ENCODE measurements at regions not wholly inside any gene's neighbourhood (a gene's known extent, or its start where the extent isn't known, plus 50 kb on each side); places are given as distances from the start of the nearest gene placed in this dataset.

DNA sequence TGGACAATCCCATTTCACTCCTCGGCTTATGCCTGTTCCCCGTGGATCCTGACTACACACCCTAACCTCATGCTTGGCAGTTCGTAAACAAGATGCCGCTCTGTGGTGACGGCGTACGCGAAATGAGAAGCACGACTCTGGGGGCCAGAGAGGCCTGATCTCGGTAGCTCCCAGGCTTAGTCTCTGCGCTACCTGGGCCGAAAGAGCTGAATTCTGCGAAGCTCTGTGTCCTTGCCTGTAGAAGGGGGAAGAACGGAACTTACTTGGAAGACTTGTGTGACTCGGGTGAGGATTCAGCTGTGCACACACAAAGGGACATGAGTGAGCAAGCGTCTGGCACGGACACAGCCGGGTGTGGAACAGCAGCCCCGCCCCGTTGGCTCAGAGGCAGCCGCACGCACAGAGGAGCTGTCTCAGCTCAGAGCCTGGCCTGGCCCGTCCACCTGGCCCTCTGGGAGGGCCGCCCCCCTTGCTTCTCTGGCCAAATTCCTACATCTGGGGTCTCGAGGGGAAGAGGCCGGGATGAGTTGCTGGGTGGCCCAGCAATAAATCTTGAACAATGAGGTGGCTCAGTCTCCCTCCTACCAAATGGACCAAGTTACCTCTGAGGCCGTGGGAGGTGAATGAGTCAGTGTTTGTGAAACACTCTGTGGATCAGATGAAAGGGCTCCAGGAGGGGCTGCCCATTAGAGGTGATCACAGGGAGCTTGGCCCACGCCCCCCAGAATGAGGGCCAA, 83.8 kb downstream of the PDGFA start:
- H3K4me1 ChIP-seq (replicated peaks in 1 of 2), result no peaks in the 10 kb centered on the region
- no peak for TF ChIP-seq POLR2A (IDR thresholded peaks at IDR 0.05)
- TF ChIP-seq, protein P1, sequence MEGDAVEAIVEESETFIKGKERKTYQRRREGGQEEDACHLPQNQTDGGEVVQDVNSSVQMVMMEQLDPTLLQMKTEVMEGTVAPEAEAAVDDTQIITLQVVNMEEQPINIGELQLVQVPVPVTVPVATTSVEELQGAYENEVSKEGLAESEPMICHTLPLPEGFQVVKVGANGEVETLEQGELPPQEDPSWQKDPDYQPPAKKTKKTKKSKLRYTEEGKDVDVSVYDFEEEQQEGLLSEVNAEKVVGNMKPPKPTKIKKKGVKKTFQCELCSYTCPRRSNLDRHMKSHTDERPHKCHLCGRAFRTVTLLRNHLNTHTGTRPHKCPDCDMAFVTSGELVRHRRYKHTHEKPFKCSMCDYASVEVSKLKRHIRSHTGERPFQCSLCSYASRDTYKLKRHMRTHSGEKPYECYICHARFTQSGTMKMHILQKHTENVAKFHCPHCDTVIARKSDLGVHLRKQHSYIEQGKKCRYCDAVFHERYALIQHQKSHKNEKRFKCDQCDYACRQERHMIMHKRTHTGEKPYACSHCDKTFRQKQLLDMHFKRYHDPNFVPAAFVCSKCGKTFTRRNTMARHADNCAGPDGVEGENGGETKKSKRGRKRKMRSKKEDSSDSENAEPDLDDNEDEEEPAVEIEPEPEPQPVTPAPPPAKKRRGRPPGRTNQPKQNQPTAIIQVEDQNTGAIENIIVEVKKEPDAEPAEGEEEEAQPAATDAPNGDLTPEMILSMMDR (IDR thresholded peaks at IDR 0.05), result no peak
- H3K9me3 ChIP-seq (replicated peaks in 1 of 3), result no peaks in the 10 kb centered on the region
- H3K36me3 ChIP-seq (replicated peaks in 1 of 2), result no peaks in the 10 kb centered on the region
- H3K27me3 ChIP-seq, result no peaks in the 10 kb centered on the region
- H3K27ac ChIP-seq, result no peak overlapping the region
- no peak overlapping the region for H3K4me3 ChIP-seq
- DNase-seq, result peak in 1 of 7 donors; percentile 26
- intact Hi-C loops (cut with DNase I), result no loop called here
- 73 to 80% (median 74%) methylated on average over 18 to 28 of the region's 28 CpGs for WGBS, 4 donors

DNA sequence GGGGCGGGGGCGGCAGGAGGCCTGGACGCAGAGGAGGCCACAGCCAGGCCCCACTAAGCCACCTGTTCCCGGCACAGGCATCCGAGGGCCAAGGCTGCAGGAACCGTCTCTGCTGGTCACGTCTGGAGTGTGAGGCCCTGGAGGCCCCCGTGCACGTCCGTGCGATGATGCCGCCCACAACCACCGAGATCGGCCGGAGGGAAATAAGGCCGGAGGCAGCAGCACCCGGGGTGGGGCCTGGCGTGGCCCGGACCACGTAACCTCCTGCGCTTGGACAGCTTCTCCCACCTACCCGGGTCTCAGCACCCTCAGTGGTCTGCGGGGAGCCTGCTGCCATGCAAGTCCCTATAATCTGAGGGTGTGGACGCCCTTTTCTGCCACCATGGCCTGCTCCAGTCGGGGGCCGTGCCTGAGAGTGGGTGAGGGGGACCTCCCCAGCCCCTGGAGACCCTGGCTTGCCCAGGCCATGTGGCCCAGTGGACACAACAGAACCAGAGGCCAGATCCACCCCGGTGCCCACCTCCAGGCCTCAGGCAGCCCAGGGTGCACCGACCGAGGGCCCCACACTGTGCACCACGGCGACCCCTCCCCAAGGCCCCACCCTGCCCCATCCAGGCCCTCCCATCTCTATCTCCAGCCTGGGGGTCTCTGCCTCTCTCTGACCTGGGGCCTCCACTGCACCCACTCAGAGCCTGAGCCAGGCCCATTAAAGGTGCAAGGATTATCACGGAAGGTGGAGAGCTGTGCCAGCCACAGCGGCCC, 83.1 kb downstream of the PDGFA start:
- no peak for TF ChIP-seq POLR2A (IDR thresholded peaks at IDR 0.05)
- TF ChIP-seq, protein P1 (IDR thresholded peaks at IDR 0.05), result no peak
- Histone ChIP-seq H3K27ac (no peak overlapping the region), H3K36me3 (replicated peaks in 1 of 2) (no peaks in the 10 kb centered on the region), H3K4me3 (no peak overlapping the region), H3K9me3 (replicated peaks in 1 of 3) (no peaks in the 10 kb centered on the region), H3K4me1 (replicated peaks in 1 of 2) (no peaks in the 10 kb centered on the region), H3K27me3 (no peaks in the 10 kb centered on the region)
- WGBS, 4 donors, result 81 to 89% (median 84%) methylated on average over 11 to 33 of the region's 33 CpGs
- intact Hi-C loops (cut with DNase I), result no loop called here
- no peak for DNase-seq

DNA sequence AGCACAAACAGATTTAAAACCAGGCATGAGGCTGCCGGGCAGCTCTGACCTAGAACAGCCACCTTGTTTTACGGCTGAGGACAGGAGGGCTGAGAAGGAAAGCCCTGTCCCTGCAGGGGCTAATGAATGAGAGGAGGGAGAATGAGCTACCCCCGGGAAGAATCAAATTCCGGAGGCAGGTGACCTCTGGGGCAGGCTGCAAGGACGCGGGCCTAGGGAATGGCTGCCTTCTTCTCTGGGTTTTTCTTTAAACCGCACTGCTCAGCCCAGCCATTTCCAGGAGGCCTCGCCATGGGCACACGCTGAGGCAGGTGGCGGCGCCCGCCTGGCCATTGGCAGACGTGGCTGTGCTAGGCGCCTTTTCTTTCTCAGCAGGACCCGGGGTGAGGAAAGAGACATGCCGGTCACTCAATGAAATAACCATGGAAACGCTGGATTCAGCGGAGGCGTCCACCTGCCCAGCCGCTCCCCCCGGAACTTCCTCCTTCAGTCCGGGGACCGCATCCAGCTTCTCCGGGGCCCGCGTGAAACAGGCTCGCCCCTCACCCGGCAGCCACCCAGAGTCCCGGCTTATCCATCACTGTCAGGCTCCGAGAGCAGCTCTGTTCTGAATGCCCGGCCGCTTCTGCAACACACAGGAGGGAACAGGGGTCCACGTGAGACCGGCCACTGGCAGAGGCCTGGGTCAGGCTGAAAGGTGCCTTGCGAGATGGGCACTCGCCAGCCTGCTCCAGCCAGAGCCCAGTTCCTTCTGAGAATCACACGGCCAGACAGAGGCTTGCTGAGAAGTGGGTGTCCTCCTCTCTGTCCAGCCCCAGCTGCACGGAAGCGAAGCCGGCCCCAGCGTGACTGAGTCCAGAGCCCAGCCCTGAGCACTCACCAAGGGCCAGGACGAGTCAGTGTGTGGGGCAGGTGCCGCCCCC, 82.1 kb downstream of the PDGFA start:
- no peak overlapping the region for H3K4me3 ChIP-seq
- TF ChIP-seq, protein P1 (IDR thresholded peaks at IDR 0.05), result no peak
- no peak for TF ChIP-seq POLR2A (IDR thresholded peaks at IDR 0.05)
- H3K9me3 ChIP-seq (replicated peaks in 1 of 3), result no peaks in the 10 kb centered on the region
- no peak for DNase-seq
- H3K4me1 ChIP-seq (replicated peaks in 1 of 2), result no peaks in the 10 kb centered on the region
- intact Hi-C loops (cut with DNase I), result no loop called here
- no peaks in the 10 kb centered on the region for H3K36me3 ChIP-seq (replicated peaks in 1 of 2)
- H3K27me3 ChIP-seq, result no peaks in the 10 kb centered on the region
- 70 to 87% (median 79%) methylated on average over 25 to 43 of the region's 43 CpGs for WGBS, 4 donors
- no peak overlapping the region for H3K27ac ChIP-seq

DNA sequence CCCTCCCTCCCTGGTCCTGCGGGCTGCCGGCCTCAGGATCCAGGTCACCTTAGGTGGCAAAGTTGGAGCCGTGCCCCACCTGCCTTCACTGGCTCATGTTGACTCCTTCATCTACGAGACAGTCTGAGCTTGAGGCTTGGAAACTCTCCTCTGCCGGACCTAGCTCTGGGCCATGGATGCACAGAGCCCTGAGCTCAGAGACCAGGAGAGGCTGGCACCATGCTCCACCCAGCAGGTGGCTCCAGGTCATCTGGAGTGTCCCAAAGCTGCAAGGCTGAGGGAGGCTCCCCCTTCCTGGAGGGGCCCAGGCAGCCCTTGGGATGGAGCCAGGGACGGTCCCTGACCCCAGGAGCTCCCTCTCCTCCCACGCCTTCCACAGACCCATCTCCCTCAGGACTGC, 81.3 kb downstream of the PDGFA start:
- H3K27me3 ChIP-seq, result no peaks in the 10 kb centered on the region
- H3K9me3 ChIP-seq (replicated peaks in 1 of 3), result no peaks in the 10 kb centered on the region
- WGBS, 4 donors, result 66 to 90% (median 81%) methylated on average over 5 to 7 of the region's 7 CpGs; no CpG with 5 or more reads in 1 of the 4 donors
- H3K4me1 ChIP-seq (replicated peaks in 1 of 2), result no peaks in the 10 kb centered on the region
- DNase-seq, result no peak
- intact Hi-C loops (cut with DNase I), result no loop called here
- H3K4me3 ChIP-seq, result no peak overlapping the region
- H3K27ac ChIP-seq, result no peak overlapping the region
- H3K36me3 ChIP-seq (replicated peaks in 1 of 2), result no peaks in the 10 kb centered on the region
- TF ChIP-seq, protein P1 (IDR thresholded peaks at IDR 0.05), result no peak
- no peak for TF ChIP-seq POLR2A (IDR thresholded peaks at IDR 0.05)

Data from adrenal gland (tissue), 9 donors.